Body of pancreas (tissue), 4 donors: ENCODE measurements at regions not wholly inside any gene's neighbourhood (a gene's known extent, or its start where the extent isn't known, plus 50 kb on each side); places are given as distances from the start of the nearest gene placed in this dataset.

Source experiments
- ATAC-seq: fragments of 150-250 bp; one replicate; pipeline ENCODE4 v1.9.1; 2016
- DNase-seq, 4 donors: peaks; one replicate each; pipeline ENCODE4 v3.0.0-alpha.2; 2019
- H3K27ac ChIP-seq, 4 donors: fragments of 200-600 bp; sonication (generic); 1 replicate in 3 of 4; 2 replicates in 1 of 4; pipeline versions ENCODE4 v1.5.1 to v1.6.1; 2016 to 2019; ENCODE audit warnings: mild to moderate bottlenecking in 1 of 4, mixed read lengths in 1 of 4, moderate library complexity in 1 of 4
- H3K27me3 ChIP-seq, 2 donors: fragments of 200-600 bp; sonication (generic); one replicate each; pipeline ENCODE4 v1.6.0; 2016; ENCODE audit warnings: mild to moderate bottlenecking in 1 of 2
- H3K36me3 ChIP-seq, 2 donors: fragments of 200-600 bp; sonication (generic); replicated peaks in 1 of 2; 2 replicates each; pipeline ENCODE4 v1.5.1; 2016; ENCODE audit warnings: low read depth in 2 of 2; ENCODE audit not compliant: insufficient read depth in 1 of 2
- H3K4me1 ChIP-seq: fragments of 200-600 bp; sonication (generic); one replicate; pipeline ENCODE4 v1.6.0; 2016
- H3K4me3 ChIP-seq, 2 donors: fragments of 200-600 bp; sonication (generic); 1 replicate in 1 of 2; 2 replicates in 1 of 2; pipeline ENCODE4 v1.5.1; 2016 to 2019
- H3K9me3 ChIP-seq, 3 donors: fragments of 200-600 bp; sonication (generic); 1 replicate in 2 of 3; 2 replicates in 1 of 3; pipeline ENCODE4 v1.5.1; 2016
- CTCF ChIP-seq, 7 experiments: fragments of 450-650 bp in 4 of 7; fragments of 200-600 bp in 3 of 7; sonication (generic) in 3 of 7; IDR thresholded peaks; one replicate each; pipeline ENCODE4 v1.5.1; 2016 to 2019; ENCODE audit warnings: antibody characterized with exemption in 7 of 7
- POLR2A ChIP-seq, 3 donors: fragments of 450-650 bp; IDR thresholded peaks; one replicate each; pipeline ENCODE4 v1.6.1; 2016; ENCODE audit warnings: antibody characterized with exemption in 3 of 3, mild to moderate bottlenecking in 2 of 3
- WGBS, 2 donors: methylation state at CpG; one replicate each; pipeline ENCODE4 v1.1.5; 2017; 5-methylcytosine and 5-hydroxymethylcytosine counted together
- intact Hi-C: fragments of 100-400 bp; cut with DNase I; formaldehyde crosslinking; loops from one replicate; pipeline ENCODE4 v1.15.1; 2023

GRCh38 chr6:2482773-2483172 is 237.4 kb upstream of the GMDS start:
- Histone ChIP-seq H3K27ac (no peak overlapping the region), H3K27me3 (no peaks in the 10 kb centered on the region), H3K36me3 (no peaks in the 10 kb centered on the region), H3K9me3 (no peaks in the 10 kb centered on the region), H3K4me3 (no peak overlapping the region), H3K4me1 (no peaks in the 10 kb centered on the region)
- WGBS, 2 donors = 94 to 95% methylated on average over 2 of the region's 2 CpGs
- intact Hi-C loops = no loop called here
- no peak for ATAC-seq
- no peak for TF ChIP-seq POLR2A (IDR thresholded peaks at IDR 0.05)
- no peak for TF ChIP-seq CTCF (IDR thresholded peaks at IDR 0.05)
- no peak for DNase-seq

GRCh38 chr6:2481307-2481706 is 235.9 kb upstream of the GMDS start:
- WGBS, 2 donors = 93 to 94% methylated on average over 4 of the region's 4 CpGs
- intact Hi-C loops = no loop called here
- Histone ChIP-seq H3K27me3 (no peaks in the 10 kb centered on the region), H3K27ac (no peak overlapping the region), H3K4me3 (no peak overlapping the region), H3K4me1 (no peaks in the 10 kb centered on the region), H3K36me3 (no peaks in the 10 kb centered on the region), H3K9me3 (no peaks in the 10 kb centered on the region)
- DNase-seq (no peak), ATAC-seq (no peak)
- TF ChIP-seq CTCF (IDR thresholded peaks at IDR 0.05) (no peak), POLR2A (IDR thresholded peaks at IDR 0.05) (no peak)

GRCh38 chr6:2480267-2480966 is 235.0 kb upstream of the GMDS start:
- no peak overlapping the region for H3K4me3 ChIP-seq
- no peaks in the 10 kb centered on the region for H3K4me1 ChIP-seq
- 76 to 87% methylated on average over 10 of the region's 10 CpGs for WGBS, 2 donors
- intact Hi-C loops = no loop called here
- no peaks in the 10 kb centered on the region for H3K36me3 ChIP-seq
- H3K27me3 ChIP-seq = no peaks in the 10 kb centered on the region
- H3K9me3 ChIP-seq = no peaks in the 10 kb centered on the region
- no peak for TF ChIP-seq POLR2A (IDR thresholded peaks at IDR 0.05)
- TF ChIP-seq CTCF (IDR thresholded peaks at IDR 0.05) = no peak
- H3K27ac ChIP-seq = no peak overlapping the region
- no peak for ATAC-seq
- DNase-seq = no peak

- Histone ChIP-seq H3K9me3 (no peaks in the 10 kb centered on the region), H3K27ac (no peak overlapping the region), H3K36me3 (no peaks in the 10 kb centered on the region), H3K27me3 (no peaks in the 10 kb centered on the region), H3K4me3 (no peak overlapping the region), H3K4me1 (no peaks in the 10 kb centered on the region)
- DNase-seq = no peak
- TF ChIP-seq CTCF (IDR thresholded peaks at IDR 0.05) (no peak), POLR2A (IDR thresholded peaks at IDR 0.05) (no peak)
- intact Hi-C loops = no loop called here
- WGBS, 2 donors = 16 to 20% methylated on average over 9 of the region's 9 CpGs
- ATAC-seq = no peak
These were observed 232.8 kb upstream of the GMDS start for GRCh38 chr6:2478200-2478599.

GRCh38 chr6:2477666-2478065 is 232.3 kb upstream of the GMDS start:
- Histone ChIP-seq H3K27ac (no peak overlapping the region), H3K27me3 (no peaks in the 10 kb centered on the region), H3K4me3 (no peak overlapping the region), H3K36me3 (no peaks in the 10 kb centered on the region), H3K9me3 (no peaks in the 10 kb centered on the region), H3K4me1 (no peaks in the 10 kb centered on the region)
- ATAC-seq (no peak), DNase-seq (no peak)
- 73 to 80% methylated on average over 8 of the region's 8 CpGs for WGBS, 2 donors
- no peak for TF ChIP-seq CTCF (IDR thresholded peaks at IDR 0.05)
- TF ChIP-seq POLR2A (IDR thresholded peaks at IDR 0.05) = no peak
- intact Hi-C loops = no loop called here
